BLaER1 treated with 17β-estradiol and CSF1 and Interleukin-3, amounts not matched to agents 10 nM and 100 nM (cell line): ENCODE measurements at regions not wholly inside any gene's neighbourhood (a gene's known extent, or its start where the extent isn't known, plus 50 kb on each side); places are given as distances from the start of the nearest gene placed in this dataset.
A peak's percentile ranks its signal among the peaks of the same experiment; 100 is the strongest.

Experiments
- H3K27ac ChIP-seq, 11 experiments: shearing (Covaris generic); formaldehyde crosslinking; 2 replicates each; pipeline ENCODE4 v1.8.1; 2022
- H3K27me3 ChIP-seq, 11 experiments: shearing (Covaris generic); formaldehyde crosslinking; 2 replicates each; pipeline ENCODE4 v1.8.1; 2022
- H3K36me3 ChIP-seq, 11 experiments: shearing (Covaris generic); formaldehyde crosslinking; 2 replicates each; pipeline ENCODE4 v1.8.1; 2022
- H3K4me1 ChIP-seq, 10 experiments: shearing (Covaris generic); formaldehyde crosslinking; 2 replicates each; pipeline ENCODE4 v1.8.1; 2022
- H3K4me2 ChIP-seq, 11 experiments: shearing (Covaris generic); formaldehyde crosslinking; 2 replicates each; pipeline ENCODE4 v1.8.1; 2022
- H3K4me3 ChIP-seq, 10 experiments: shearing (Covaris generic); formaldehyde crosslinking; 2 replicates each; pipeline ENCODE4 v1.8.1; 2022
- H3K9ac ChIP-seq, 11 experiments: shearing (Covaris generic); formaldehyde crosslinking; 2 replicates each; pipeline ENCODE4 v1.8.1; 2022
- H3K9me3 ChIP-seq, 11 experiments: shearing (Covaris generic); formaldehyde crosslinking; replicated peaks in 1 of 11; 2 replicates each; pipeline ENCODE4 v1.8.1; 2022
- H4K20me1 ChIP-seq, 11 experiments: shearing (Covaris generic); formaldehyde crosslinking; 2 replicates each; pipeline ENCODE4 v1.8.1; 2022
- Cebpa-rat ChIP-seq, 11 experiments: shearing (Covaris generic); IDR thresholded peaks; 2 replicates each; pipeline ENCODE4 v1.8.1; 2022

GRCh38 chr4:142959173-142959572 is 113.1 kb upstream of the INPP4B start:
- Histone ChIP-seq H3K9ac (no peak overlapping the region), H3K9me3 (peaks cover 13 to 20% (median 16%) of the 10 kb centered on the region in 11 experiments; a peak in 21 of 22 replicates), H3K27me3 (no peaks in the 10 kb centered on the region)

GRCh38 chr4:142960126-142960525 is 114.0 kb upstream of the INPP4B start:
- Histone ChIP-seq H3K4me3 (no peak overlapping the region), H3K27ac (no peak overlapping the region), H4K20me1 (no peaks in the 10 kb centered on the region), H3K4me2 (peak overlapping the region in 2 of 11 experiments; percentile 75 to 78; a peak in 4 of 22 replicates), H3K36me3 (no peaks in the 10 kb centered on the region), H3K27me3 (no peaks in the 10 kb centered on the region), H3K4me1 (peaks cover 0 to 39% (median 15%) of the 10 kb centered on the region in 10 experiments; a peak in 12 of 20 replicates), H3K9me3 (peaks cover 6 to 20% (median 10%) of the 10 kb centered on the region in 11 experiments; a peak in 18 of 22 replicates), H3K9ac (no peak overlapping the region)
- TF ChIP-seq Cebpa-rat (IDR thresholded peaks at IDR 0.05), result no peak

More at GRCh38 chr4:142959173-142959572, 113.1 kb upstream of the INPP4B start:
- 0 out of 22 replicates have a peak, but pooled peaks of 2 of the 11 experiments have one; percentile 31 to 33 for TF ChIP-seq Cebpa-rat (IDR thresholded peaks at IDR 0.05)
- H3K36me3 ChIP-seq, result no peaks in the 10 kb centered on the region
- no peaks in the 10 kb centered on the region for H4K20me1 ChIP-seq
- H3K4me1 ChIP-seq, result peaks cover 0 to 35% (median 15%) of the 10 kb centered on the region in 10 experiments; a peak in 12 of 20 replicates
- H3K4me3 ChIP-seq, result no peak overlapping the region
- H3K4me2 ChIP-seq, result no peak overlapping the region
- no peak overlapping the region for H3K27ac ChIP-seq

GRCh38 chr4:142960867-142961644 is 115.0 kb upstream of the INPP4B start:
- Histone ChIP-seq H3K4me2 (peak overlapping the region in 7 of 11 experiments; percentile 11 to 78 (median 54); a peak in 11 of 22 replicates), H3K36me3 (no peaks in the 10 kb centered on the region), H3K4me1 (peaks cover 0 to 41% (median 15%) of the 10 kb centered on the region in 10 experiments; a peak in 12 of 20 replicates), H3K27me3 (no peaks in the 10 kb centered on the region), H3K27ac (peak overlapping the region in 9 of 11 experiments; percentile 26 to 85 (median 71); a peak in 16 of 22 replicates), H3K9me3 (peaks cover 3 to 20% (median 10%) of the 10 kb centered on the region in 11 experiments; a peak in 19 of 22 replicates), H4K20me1 (no peaks in the 10 kb centered on the region), H3K4me3 (no peak overlapping the region), H3K9ac (peak overlapping the region in 5 of 11 experiments; percentile 26 to 63 (median 55); a peak in 4 of 22 replicates)
- TF ChIP-seq Cebpa-rat (IDR thresholded peaks at IDR 0.05), result no peak

DNA sequence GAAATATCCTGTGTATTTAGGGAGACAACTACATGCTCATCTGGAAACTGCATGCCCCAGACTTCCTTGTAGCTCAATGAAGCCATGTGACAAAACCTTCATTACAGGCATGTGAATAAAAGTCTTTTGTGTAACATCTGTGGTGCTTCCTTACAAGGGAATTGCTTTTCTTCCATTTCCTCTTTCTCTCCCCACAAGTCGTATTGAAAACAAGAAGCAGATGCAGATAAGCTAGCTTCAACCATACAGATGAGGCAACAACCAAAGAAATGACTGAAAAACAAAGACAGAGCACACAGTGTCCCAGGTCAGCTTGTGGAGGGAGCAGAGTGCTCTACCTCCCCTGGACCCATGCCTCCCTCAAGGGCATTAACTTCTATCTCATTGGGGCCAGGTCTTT is 115.8 kb upstream of the INPP4B start:
- H3K4me3 ChIP-seq, result no peak overlapping the region

DNA sequence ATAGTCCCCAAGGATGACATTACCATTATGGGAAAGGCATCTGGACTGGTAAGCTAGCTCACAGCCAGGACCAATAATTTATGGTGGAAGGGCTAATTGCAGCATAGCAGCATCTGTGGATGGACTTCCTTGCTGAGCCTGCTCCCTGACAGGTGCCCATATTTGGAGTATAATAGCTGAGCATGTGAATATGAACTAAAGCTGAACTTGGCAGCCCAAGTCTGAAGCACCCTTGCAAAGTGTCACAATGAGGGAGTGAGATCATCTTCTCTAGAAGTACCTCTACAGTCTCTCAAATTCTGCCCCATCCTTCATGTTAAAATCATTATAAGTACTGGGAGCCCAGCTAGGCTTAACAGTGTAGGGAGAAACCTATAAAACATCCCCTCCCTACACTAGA is 128.2 kb upstream of the INPP4B start:
- H3K4me3 ChIP-seq, result no peak overlapping the region
- H3K9ac ChIP-seq, result no peak overlapping the region
- H3K27me3 ChIP-seq, result no peaks in the 10 kb centered on the region
- no peaks in the 10 kb centered on the region for H4K20me1 ChIP-seq
- no peak overlapping the region for H3K4me2 ChIP-seq
- peaks cover 0 to 6% (median 2%) of the 10 kb centered on the region in 10 experiments; a peak in 3 of 20 replicates for H3K4me1 ChIP-seq
- TF ChIP-seq Cebpa-rat (IDR thresholded peaks at IDR 0.05), result no peak
- no peaks in the 10 kb centered on the region for H3K9me3 ChIP-seq
- no peaks in the 10 kb centered on the region for H3K36me3 ChIP-seq
- H3K27ac ChIP-seq, result no peak overlapping the region

More for the DNA sequence above, 115.8 kb upstream of the INPP4B start:
- Histone ChIP-seq H3K9ac (peak overlapping the region in 6 of 11 experiments; percentile 26 to 63 (median 49); a peak in 10 of 22 replicates), H3K9me3 (peaks cover 7 to 24% (median 18%) of the 10 kb centered on the region in 11 experiments; a peak in 19 of 22 replicates), H4K20me1 (no peaks in the 10 kb centered on the region), H3K27ac (peak overlapping the region in 9 of 11 experiments; percentile 44 to 85 (median 71); a peak in 17 of 22 replicates), H3K27me3 (no peaks in the 10 kb centered on the region), H3K36me3 (no peaks in the 10 kb centered on the region), H3K4me2 (peak overlapping the region in 9 of 11 experiments; percentile 3 to 78 (median 54); a peak in 15 of 22 replicates), H3K4me1 (peaks cover 0 to 41% (median 15%) of the 10 kb centered on the region in 10 experiments; a peak in 12 of 20 replicates)
- peak in 5 of 11 experiments; percentile 27 to 61 (median 54); a peak in 4 of 22 replicates for TF ChIP-seq Cebpa-rat (IDR thresholded peaks at IDR 0.05)

GRCh38 chr4:142975618-142976017 is 129.5 kb upstream of the INPP4B start:
- Histone ChIP-seq H3K4me1 (peaks cover 0 to 6% (median 2%) of the 10 kb centered on the region in 10 experiments; a peak in 3 of 20 replicates), H3K36me3 (no peaks in the 10 kb centered on the region), H3K4me3 (no peak overlapping the region), H3K27ac (no peak overlapping the region), H3K9me3 (no peaks in the 10 kb centered on the region), H4K20me1 (no peaks in the 10 kb centered on the region), H3K27me3 (no peaks in the 10 kb centered on the region), H3K9ac (no peak overlapping the region), H3K4me2 (no peak overlapping the region)
- TF ChIP-seq Cebpa-rat (IDR thresholded peaks at IDR 0.05), result no peak

DNA sequence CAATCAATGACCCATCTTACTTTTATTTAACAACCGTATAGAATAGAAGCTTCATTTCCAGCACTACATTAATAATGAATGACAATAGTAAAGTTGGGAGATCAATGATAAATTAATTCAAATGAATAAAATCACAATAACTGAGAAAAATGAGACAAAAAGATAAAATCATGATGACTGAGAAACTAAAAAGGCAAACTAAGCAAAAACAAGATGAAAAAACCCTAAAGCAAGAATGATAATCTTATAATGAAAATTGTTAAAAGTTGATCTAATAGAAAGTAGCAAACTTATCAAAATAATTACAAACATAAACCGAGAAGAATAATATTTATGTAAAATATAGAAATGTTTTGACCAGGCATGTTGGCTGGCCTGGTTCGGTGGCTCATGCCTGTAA is 130.4 kb upstream of the INPP4B start:
- H3K36me3 ChIP-seq, result no peaks in the 10 kb centered on the region
- peaks cover 0 to 6% (median 2%) of the 10 kb centered on the region in 10 experiments; a peak in 3 of 20 replicates for H3K4me1 ChIP-seq
- H3K4me2 ChIP-seq, result no peak overlapping the region
- H3K4me3 ChIP-seq, result no peak overlapping the region
- no peaks in the 10 kb centered on the region for H4K20me1 ChIP-seq
- H3K27me3 ChIP-seq, result no peaks in the 10 kb centered on the region
- H3K27ac ChIP-seq, result no peak overlapping the region
- no peak for TF ChIP-seq Cebpa-rat (IDR thresholded peaks at IDR 0.05)
- no peak overlapping the region for H3K9ac ChIP-seq
- no peaks in the 10 kb centered on the region for H3K9me3 ChIP-seq

GRCh38 chr4:142977182-142977581 is 131.1 kb upstream of the INPP4B start:
- Histone ChIP-seq H3K4me2 (no peak overlapping the region), H4K20me1 (no peaks in the 10 kb centered on the region), H3K4me3 (no peak overlapping the region), H3K9me3 (no peaks in the 10 kb centered on the region), H3K36me3 (no peaks in the 10 kb centered on the region), H3K27me3 (no peaks in the 10 kb centered on the region), H3K4me1 (peaks cover 0 to 6% (median 2%) of the 10 kb centered on the region in 10 experiments; a peak in 3 of 20 replicates), H3K9ac (no peak overlapping the region), H3K27ac (no peak overlapping the region)
- TF ChIP-seq Cebpa-rat (IDR thresholded peaks at IDR 0.05), result no peak

GRCh38 chr4:142983065-142983464 is 137.0 kb upstream of the INPP4B start:
- Histone ChIP-seq H3K9ac (no peak overlapping the region), H3K4me1 (peaks cover 0 to 4% (median 1%) of the 10 kb centered on the region in 10 experiments; a peak in 3 of 20 replicates), H3K27me3 (no peaks in the 10 kb centered on the region), H3K4me3 (no peak overlapping the region), H4K20me1 (no peaks in the 10 kb centered on the region), H3K27ac (no peak overlapping the region), H3K4me2 (no peak overlapping the region), H3K36me3 (no peaks in the 10 kb centered on the region), H3K9me3 (0 out of 22 replicates have a peak, but pooled peaks cover 0 to 3% (median 0%) of the 10 kb centered on the region in 11 experiments)
- no peak for TF ChIP-seq Cebpa-rat (IDR thresholded peaks at IDR 0.05)
